GM10248 (cell line): ENCODE measurements at regions not wholly inside any gene's neighbourhood (a gene's known extent, or its start where the extent isn't known, plus 50 kb on each side); places are given as distances from the start of the nearest gene placed in this dataset.

Experiments
- CTCF ChIA-PET: fragments of 300-600 bp; sonication (Branson Sonifier 250); formaldehyde crosslinking; extraction: SDS; loops from one replicate; lab custom pipeline; 2021; ENCODE audit warnings: antibody characterized with exemption; lab: Yijun Ruan, JAX
- POLR2A ChIA-PET: fragments of 350-650 bp; sonication (Branson Sonifier 250); formaldehyde crosslinking; extraction: SDS; loops from one replicate; lab custom pipeline; 2020; ENCODE audit warnings: antibody characterized with exemption; lab: Yijun Ruan, JAX
- DNase-seq: peaks from one replicate; pipeline ENCODE4 v3.0.0; 2012; ENCODE audit errors: extremely low spot score
- TF ChIP-seq, protein P1 (sequence below): IDR thresholded peaks from 2 replicates; pipeline ENCODE4 v1.5.1; 2012; ENCODE audit warnings: mild to moderate bottlenecking, low read depth; ENCODE audit errors: extremely low read depth, missing control alignments, control extremely low read depth

DNA sequence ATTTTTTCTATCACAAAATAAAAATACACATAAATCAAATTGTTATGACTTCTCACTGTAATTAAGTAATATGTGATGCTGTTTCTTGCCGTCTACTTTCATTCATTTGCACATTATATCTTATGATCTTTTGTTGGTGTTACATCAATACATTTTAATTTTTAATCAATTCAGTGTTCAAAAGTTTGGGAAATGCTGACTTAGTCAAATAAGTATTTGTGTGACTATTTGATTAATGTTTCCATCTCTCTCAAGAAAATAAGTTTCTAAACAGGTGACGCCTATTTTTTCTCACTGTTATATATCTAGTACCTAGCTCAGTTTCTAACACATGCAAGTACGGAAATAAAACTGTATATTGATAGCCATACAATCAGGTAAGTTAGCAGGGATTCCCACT is 329.5 kb upstream of the KIRREL3 start:
- ChIA-PET POLR2A (no interaction called here), CTCF (no interaction called here)
- TF ChIP-seq, protein P1, sequence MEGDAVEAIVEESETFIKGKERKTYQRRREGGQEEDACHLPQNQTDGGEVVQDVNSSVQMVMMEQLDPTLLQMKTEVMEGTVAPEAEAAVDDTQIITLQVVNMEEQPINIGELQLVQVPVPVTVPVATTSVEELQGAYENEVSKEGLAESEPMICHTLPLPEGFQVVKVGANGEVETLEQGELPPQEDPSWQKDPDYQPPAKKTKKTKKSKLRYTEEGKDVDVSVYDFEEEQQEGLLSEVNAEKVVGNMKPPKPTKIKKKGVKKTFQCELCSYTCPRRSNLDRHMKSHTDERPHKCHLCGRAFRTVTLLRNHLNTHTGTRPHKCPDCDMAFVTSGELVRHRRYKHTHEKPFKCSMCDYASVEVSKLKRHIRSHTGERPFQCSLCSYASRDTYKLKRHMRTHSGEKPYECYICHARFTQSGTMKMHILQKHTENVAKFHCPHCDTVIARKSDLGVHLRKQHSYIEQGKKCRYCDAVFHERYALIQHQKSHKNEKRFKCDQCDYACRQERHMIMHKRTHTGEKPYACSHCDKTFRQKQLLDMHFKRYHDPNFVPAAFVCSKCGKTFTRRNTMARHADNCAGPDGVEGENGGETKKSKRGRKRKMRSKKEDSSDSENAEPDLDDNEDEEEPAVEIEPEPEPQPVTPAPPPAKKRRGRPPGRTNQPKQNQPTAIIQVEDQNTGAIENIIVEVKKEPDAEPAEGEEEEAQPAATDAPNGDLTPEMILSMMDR, result no peak
- DNase-seq, result no peak

DNA sequence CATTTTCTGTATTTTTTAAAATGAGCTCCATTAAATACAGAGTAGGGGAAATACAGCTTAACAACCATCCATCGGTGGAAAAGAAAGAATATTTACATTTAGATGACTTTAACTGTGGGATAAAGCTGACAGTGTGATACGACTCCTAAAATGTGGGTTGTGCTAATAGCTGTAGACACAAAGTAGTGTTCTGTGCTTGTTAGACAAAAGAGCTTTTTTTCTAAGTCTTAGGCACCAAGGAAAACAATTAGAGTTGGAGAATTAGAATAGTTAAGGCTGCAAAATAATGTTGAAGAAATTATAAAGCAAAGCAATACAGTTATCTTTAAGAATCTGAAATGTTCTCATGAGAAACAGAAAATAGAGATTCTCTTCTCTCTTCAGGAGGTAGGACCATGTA is 307.7 kb upstream of the KIRREL3 start:
- CTCF ChIA-PET, result interaction anchor here (1.1 kb wide), 1 partner anchor 11 kb away, joined by 3 read pairs; no protein-coding TSS in a partner anchor
- no peak for DNase-seq
- POLR2A ChIA-PET, result no interaction called here
- TF ChIP-seq, protein P1, result no peak

DNA sequence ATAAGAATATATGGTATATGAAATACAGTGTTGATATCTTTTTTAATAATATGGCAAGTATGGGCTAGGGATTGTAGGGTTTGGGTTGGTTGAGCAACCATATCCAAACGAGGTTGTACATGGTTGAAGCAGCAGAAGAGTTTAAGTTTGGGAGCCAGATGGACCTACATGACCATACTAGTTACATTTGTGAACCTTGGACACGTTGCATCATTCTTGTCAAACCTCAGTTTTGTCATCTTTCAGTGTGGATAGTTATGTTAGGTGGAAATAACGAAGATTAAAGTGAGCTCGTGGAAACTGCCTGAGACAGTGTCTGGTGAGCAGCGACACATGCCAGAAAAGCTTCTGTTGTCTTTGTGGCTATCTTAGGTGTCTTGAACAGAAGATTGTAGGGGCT is 307.1 kb upstream of the KIRREL3 start:
- TF ChIP-seq, protein P1, result no peak
- DNase-seq, result no peak
- POLR2A ChIA-PET, result no interaction called here
- CTCF ChIA-PET, result no interaction called here

DNA sequence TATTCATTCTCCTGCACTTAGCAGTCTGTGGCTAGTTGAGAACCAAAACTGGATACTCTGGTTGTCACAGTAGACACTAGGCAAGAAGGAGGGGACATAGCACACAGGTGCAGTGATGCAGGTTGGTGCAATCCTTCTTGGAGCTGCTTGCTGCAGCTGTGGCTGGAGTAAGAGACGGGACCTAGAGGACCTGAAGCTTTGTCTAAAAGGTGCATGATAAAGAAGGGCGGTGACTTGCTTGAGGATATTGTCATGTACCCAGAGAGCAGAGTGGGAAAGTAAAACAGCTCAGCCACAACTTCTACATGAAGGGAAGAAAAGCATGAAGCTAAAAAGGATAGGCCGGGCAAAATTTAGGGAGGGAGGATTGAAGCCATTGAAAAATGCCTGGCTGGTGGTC is 304.1 kb upstream of the KIRREL3 start:
- TF ChIP-seq, protein P1, result no peak
- DNase-seq, result no peak
- ChIA-PET CTCF (no interaction called here), POLR2A (no interaction called here)

DNA sequence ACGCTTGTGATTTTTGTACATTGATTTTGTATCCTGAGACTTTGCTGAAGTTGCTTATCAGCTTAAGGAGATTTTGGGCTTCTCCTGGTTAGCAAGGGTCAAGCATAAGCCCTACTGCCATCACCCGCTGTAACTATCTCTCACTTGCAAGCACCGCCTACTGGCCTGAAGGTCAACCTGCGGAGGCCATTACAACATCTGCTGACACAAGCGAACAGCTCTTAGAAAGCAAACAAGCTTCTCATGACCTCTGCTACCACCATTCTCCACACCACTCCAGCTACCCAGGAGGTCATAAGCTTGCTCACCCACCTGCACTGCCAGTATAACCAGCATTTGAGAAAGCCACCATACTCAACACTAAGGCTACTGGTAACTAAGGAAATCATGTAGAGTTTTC is 288.4 kb upstream of the KIRREL3 start:
- ChIA-PET CTCF (no interaction called here), POLR2A (no interaction called here)
- TF ChIP-seq, protein P1, result no peak
- DNase-seq, result no peak

DNA sequence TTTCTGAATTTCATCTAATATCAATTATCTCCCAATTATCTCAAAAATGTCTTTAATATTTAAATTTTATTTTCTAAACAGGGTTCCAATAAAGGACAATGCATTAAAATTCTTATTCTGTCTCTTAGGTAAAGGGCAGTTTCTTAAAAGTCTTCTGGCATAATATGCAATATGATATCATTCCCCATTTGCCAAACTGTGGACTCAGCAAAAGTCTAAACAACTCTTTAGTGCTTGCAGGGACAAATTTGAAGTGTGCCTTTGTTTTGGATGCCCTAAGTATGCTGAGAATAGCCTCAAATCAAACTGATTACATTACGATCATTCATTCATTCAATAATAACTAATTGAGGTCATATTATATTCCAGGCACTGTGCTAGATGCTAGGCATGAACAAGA is 281.0 kb upstream of the KIRREL3 start:
- ChIA-PET CTCF (no interaction called here), POLR2A (no interaction called here)
- TF ChIP-seq, protein P1, result no peak
- no peak for DNase-seq

DNA sequence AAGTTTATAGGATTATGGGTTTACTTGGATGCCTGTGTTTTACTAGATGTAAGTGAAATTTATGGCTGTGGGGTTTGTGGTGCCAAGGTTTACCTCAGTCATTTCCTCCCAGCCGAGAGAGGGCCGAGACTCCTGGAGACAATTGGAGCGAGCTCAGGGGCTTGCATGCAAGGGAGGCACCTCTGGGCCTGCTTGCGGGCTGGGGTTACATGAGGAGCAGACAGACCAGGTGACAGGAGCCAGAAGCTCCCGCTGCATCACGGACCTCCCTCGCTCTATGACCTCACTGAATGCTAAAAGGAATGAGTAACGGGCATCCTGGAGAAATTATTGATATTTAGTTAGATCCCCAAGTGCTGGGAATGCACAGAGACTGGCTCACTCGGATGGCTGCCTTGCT is 275.2 kb upstream of the KIRREL3 start:
- DNase-seq, result no peak
- TF ChIP-seq, protein P1, result no peak
- ChIA-PET POLR2A (no interaction called here), CTCF (no interaction called here)
